Esophagus squamous epithelium (tissue), 5 donors: ENCODE measurements at regions not wholly inside any gene's neighbourhood (a gene's known extent, or its start where the extent isn't known, plus 50 kb on each side); places are given as distances from the start of the nearest gene placed in this dataset.

Experiments used
- DNase-seq: peaks from one replicate; lab custom pipeline; 2025; lab: John Stamatoyannopoulos, UW
- H3K27ac ChIP-seq, 4 donors: fragments of 200-600 bp; sonication (generic); one replicate each; pipeline ENCODE4 v1.5.1; 2016 to 2019; ENCODE audit warnings: mild to moderate bottlenecking in 1 of 4
- H3K27me3 ChIP-seq, 4 donors: fragments of 200-600 bp; sonication (generic); 1 replicate in 3 of 4; 2 replicates in 1 of 4; pipeline versions ENCODE4 v1.5.1 to v1.6.0; 2017 to 2021; ENCODE audit warnings: antibody characterized with exemption in 1 of 4
- H3K36me3 ChIP-seq, 3 donors: fragments of 200-600 bp; sonication (generic); one replicate each; pipeline ENCODE4 v1.5.1; 2016 to 2019
- H3K4me1 ChIP-seq, 3 donors: fragments of 200-600 bp; sonication (generic); one replicate each; pipeline ENCODE4 v1.5.1; 2017 to 2019
- H3K4me3 ChIP-seq, 4 donors: fragments of 200-600 bp; sonication (generic); 1 replicate in 3 of 4; 2 replicates in 1 of 4; pipeline ENCODE4 v1.5.1; 2016 to 2019; ENCODE audit warnings: mild to moderate bottlenecking in 2 of 4, moderate library complexity in 1 of 4
- H3K9me3 ChIP-seq, 3 donors: fragments of 200-600 bp; sonication (generic); one replicate each; pipeline ENCODE4 v1.5.1; 2016 to 2019
- POLR2A ChIP-seq, 4 donors: fragments of 450-650 bp; IDR thresholded peaks; one replicate each; pipeline ENCODE4 v1.6.1; 2017; ENCODE audit warnings: antibody characterized with exemption in 4 of 4, mild to moderate bottlenecking in 4 of 4, moderate library complexity in 3 of 4
- WGBS, 2 donors: methylation state at CpG; one replicate each; pipeline ENCODE4 v1.1.5; 2018; 5-methylcytosine and 5-hydroxymethylcytosine counted together
- intact Hi-C: fragments of 100-400 bp; cut with DNase I; formaldehyde crosslinking; loops from one replicate; pipeline ENCODE4 v1.15.0; 2022
- TF ChIP-seq, protein P1 (sequence below), 6 experiments: fragments of 450-650 bp in 4 of 6; fragments of 200-600 bp in 2 of 6; sonication (generic) in 2 of 6; IDR thresholded peaks; one replicate each; pipeline ENCODE4 v1.5.1; 2016 to 2019; ENCODE audit warnings: antibody characterized with exemption in 6 of 6, mild to moderate bottlenecking in 4 of 6, moderate library complexity in 4 of 6
- donor health status: DM: yes; HTN: yes; CAD: no.

DNA sequence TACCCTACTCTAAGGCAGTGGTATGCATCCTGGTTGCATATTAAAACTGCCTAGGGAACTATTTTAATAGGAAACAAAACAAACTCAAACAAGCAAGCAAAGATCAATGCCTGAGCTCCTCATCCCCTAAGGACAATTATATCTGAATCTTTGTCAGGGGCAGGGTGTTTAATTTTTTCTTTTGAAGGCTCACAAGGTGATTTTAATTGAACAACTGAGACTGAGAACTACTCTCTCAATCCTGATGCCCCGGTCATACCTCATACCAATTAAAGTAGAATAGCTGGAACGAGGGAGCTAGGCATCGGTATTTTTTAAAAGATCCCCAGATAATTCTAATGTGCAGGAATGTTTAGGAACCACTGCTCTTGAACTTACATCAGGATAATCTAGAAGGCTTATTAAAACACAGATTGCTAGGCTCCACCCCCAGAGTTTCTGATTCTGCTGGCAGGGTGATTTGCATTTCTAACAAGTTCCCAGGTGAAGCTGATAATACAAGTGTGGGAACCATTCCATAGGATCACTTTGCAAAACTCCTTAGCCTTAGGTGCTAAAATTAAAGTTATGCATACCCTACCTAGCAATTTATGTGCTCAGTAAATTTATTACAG is 416.5 kb downstream of the GUCY1A2 start:
- Histone ChIP-seq H3K4me1 (no peaks in the 10 kb centered on the region), H3K36me3 (no peaks in the 10 kb centered on the region), H3K9me3 (no peaks in the 10 kb centered on the region), H3K4me3 (no peak overlapping the region), H3K27me3 (no peaks in the 10 kb centered on the region), H3K27ac (no peak overlapping the region)
- no peak for TF ChIP-seq POLR2A (IDR thresholded peaks at IDR 0.05)
- TF ChIP-seq, protein P1, sequence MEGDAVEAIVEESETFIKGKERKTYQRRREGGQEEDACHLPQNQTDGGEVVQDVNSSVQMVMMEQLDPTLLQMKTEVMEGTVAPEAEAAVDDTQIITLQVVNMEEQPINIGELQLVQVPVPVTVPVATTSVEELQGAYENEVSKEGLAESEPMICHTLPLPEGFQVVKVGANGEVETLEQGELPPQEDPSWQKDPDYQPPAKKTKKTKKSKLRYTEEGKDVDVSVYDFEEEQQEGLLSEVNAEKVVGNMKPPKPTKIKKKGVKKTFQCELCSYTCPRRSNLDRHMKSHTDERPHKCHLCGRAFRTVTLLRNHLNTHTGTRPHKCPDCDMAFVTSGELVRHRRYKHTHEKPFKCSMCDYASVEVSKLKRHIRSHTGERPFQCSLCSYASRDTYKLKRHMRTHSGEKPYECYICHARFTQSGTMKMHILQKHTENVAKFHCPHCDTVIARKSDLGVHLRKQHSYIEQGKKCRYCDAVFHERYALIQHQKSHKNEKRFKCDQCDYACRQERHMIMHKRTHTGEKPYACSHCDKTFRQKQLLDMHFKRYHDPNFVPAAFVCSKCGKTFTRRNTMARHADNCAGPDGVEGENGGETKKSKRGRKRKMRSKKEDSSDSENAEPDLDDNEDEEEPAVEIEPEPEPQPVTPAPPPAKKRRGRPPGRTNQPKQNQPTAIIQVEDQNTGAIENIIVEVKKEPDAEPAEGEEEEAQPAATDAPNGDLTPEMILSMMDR (IDR thresholded peaks at IDR 0.05) = no peak
- intact Hi-C loops = no loop called here
- DNase-seq = no peak
- WGBS, 2 donors = 77 to 83% methylated on average over 3 of the region's 3 CpGs

DNA sequence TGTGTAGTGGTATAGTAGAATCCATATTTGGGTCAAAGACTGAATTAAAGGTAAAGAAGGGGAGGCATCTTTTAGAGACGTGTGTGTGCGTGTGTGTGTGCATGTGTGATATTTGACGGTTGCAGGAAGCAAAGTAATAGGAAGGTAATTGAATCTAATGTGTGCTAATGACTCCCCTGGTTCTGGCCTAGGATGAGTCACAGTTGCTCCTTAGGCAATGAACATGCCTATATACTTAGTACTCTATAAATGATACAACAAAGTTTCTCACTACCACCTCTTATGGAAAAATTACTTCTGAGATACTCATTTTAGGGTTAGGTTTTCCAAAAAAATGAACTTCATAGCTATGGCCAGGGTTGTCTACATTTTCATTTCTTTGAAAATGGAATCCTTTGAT is 409.6 kb downstream of the GUCY1A2 start:
- Histone ChIP-seq H3K36me3 (no peaks in the 10 kb centered on the region), H3K9me3 (no peaks in the 10 kb centered on the region), H3K27me3 (no peaks in the 10 kb centered on the region), H3K4me3 (no peak overlapping the region), H3K4me1 (no peaks in the 10 kb centered on the region), H3K27ac (no peak overlapping the region)
- intact Hi-C loops = no loop called here
- WGBS, 2 donors = 52 to 75% methylated on average over 3 of the region's 3 CpGs
- TF ChIP-seq, protein P1 (IDR thresholded peaks at IDR 0.05) = no peak
- no peak for TF ChIP-seq POLR2A (IDR thresholded peaks at IDR 0.05)
- DNase-seq = no peak

DNA sequence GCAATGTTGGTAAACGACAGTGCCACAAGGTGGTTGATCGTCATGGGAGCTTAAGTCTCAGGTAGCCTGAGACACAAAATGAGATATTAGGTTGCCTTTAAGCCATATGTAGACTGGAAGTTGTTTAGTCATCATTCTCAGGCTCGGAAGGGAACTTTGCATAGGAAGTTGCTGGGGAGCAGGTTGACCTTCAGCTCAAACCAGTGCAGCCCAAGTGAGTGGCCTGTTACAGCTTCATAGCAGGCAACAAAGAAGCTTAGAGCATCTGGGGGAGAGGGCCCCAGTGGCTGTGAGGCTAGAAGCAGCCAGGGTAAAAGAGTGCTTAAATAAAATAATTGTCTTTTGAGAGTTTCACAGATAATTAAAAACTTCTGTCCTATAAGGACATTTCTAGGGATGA is 404.0 kb downstream of the GUCY1A2 start:
- no peaks in the 10 kb centered on the region for H3K9me3 ChIP-seq
- no peaks in the 10 kb centered on the region for H3K4me1 ChIP-seq
- 62 to 70% methylated on average over 3 of the region's 3 CpGs for WGBS, 2 donors
- no peak for TF ChIP-seq POLR2A (IDR thresholded peaks at IDR 0.05)
- TF ChIP-seq, protein P1 (IDR thresholded peaks at IDR 0.05) = no peak
- no peak overlapping the region for H3K4me3 ChIP-seq
- H3K27me3 ChIP-seq = no peaks in the 10 kb centered on the region
- H3K36me3 ChIP-seq = no peaks in the 10 kb centered on the region
- intact Hi-C loops = no loop called here
- H3K27ac ChIP-seq = no peak overlapping the region
- no peak for DNase-seq

DNA sequence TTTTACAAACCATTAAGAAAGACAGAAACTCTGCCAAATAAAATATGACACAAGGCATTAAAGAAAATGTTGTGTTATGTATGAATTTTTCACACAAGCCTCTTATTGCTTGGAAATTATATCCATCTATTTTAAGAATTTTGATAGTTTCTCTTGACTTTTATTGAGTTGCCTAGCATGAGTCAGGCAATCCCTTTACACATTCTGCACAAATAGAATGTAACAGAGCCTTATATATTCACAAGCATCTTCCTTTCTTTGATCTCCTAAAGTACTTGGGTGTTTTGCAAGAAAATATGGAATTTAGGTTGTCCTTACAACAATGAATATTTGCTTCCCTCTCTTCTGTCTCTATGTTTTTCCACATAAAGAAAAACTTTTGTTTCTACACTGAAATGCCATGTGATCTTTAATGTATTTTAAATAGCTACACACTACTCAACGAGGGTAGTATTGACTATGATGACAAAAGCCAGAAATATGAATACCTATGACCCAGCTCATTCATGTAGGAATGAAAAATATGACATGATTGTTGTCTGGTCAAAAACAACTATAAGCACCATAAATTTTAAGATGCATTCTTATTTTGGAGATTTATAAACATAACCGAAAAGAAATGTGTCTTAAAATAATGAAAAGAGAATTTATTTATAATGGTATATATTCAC is 398.8 kb downstream of the GUCY1A2 start:
- 52 to 53% methylated on average over 2 of the region's 2 CpGs for WGBS, 2 donors
- intact Hi-C loops = no loop called here
- no peak overlapping the region for H3K4me3 ChIP-seq
- H3K27me3 ChIP-seq = no peaks in the 10 kb centered on the region
- H3K9me3 ChIP-seq = no peaks in the 10 kb centered on the region
- H3K4me1 ChIP-seq = no peaks in the 10 kb centered on the region
- DNase-seq = no peak
- no peak overlapping the region for H3K27ac ChIP-seq
- TF ChIP-seq, protein P1 (IDR thresholded peaks at IDR 0.05) = no peak
- no peaks in the 10 kb centered on the region for H3K36me3 ChIP-seq

DNA sequence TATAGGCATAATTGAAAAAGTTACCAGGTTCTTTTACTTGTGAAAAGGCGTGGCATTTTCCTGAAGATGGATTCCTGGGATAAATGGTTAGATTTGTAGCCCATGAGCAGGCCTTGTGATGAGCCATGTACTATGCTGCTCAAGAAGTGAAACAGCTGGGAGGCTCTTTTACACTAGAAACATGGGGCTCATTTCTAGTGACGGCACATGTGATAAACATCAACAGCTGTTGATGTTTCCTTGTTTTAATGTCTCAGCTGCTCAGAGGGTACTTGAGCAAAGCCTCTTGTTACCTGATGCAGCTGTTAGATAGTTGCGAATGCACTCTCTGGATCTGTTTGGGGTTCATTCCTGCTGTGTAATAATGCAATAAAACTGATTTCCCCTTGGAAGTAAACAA is 396.8 kb downstream of the GUCY1A2 start:
- no peaks in the 10 kb centered on the region for H3K4me1 ChIP-seq
- 66 to 69% methylated on average over 3 of the region's 3 CpGs for WGBS, 2 donors
- H3K9me3 ChIP-seq = no peaks in the 10 kb centered on the region
- H3K27me3 ChIP-seq = no peaks in the 10 kb centered on the region
- no peak overlapping the region for H3K27ac ChIP-seq
- TF ChIP-seq, protein P1 (IDR thresholded peaks at IDR 0.05) = no peak
- no peak for TF ChIP-seq POLR2A (IDR thresholded peaks at IDR 0.05)
- H3K36me3 ChIP-seq = no peaks in the 10 kb centered on the region
- H3K4me3 ChIP-seq = no peak overlapping the region
- intact Hi-C loops = no loop called here
- DNase-seq = no peak
